ENCODE measurements at regions not wholly inside any gene's neighbourhood (a gene's known extent, or its start where the extent isn't known, plus 50 kb on each side); places are given as distances from the start of the nearest gene placed in this dataset.

GRCh38 chr19:27793644-27794493, 1419.1 kb downstream of the UQCRFS1 start (continued):
- TF ChIP-seq E2F4 (IDR thresholded peaks at IDR 0.05; ENCODE audit: low read depth, low read length) (no peak), MEF2A (IDR thresholded peaks at IDR 0.05; ENCODE audit: insufficient read depth, low read depth, low read length) (no peak), SIX5 (IDR thresholded peaks at IDR 0.05; ENCODE audit: low read depth, low read length, severe bottlenecking) (peak; percentile 63), RAD51 (IDR thresholded peaks at IDR 0.05) (no peak), CTCF (IDR thresholded peaks at IDR 0.05 in 2 of 3, conservative IDR thresholded peaks at IDR 0.05 in 1 of 3; ENCODE audit: control insufficient read depth in 2 of 3, extremely low read depth in 1 of 3, insufficient read depth in 1 of 3, low read depth in 3 of 3, low read length in 3 of 3) (no peak), KDM1A (IDR thresholded peaks at IDR 0.05; ENCODE audit: borderline replicate concordance) (no peak), MTA3 (IDR thresholded peaks at IDR 0.05; ENCODE audit: borderline replicate concordance, low read length) (no peak), ATF7 (IDR thresholded peaks at IDR 0.05; ENCODE audit: low read depth) (0 out of 2 replicates have a peak, but pooled peaks have one; percentile 13), GATAD2B (conservative IDR thresholded peaks at IDR 0.05; ENCODE audit: low read depth) (peak; percentile 43)
